ENCODE measurements at regions not wholly inside any gene's neighbourhood (a gene's known extent, or its start where the extent isn't known, plus 50 kb on each side); places are given as distances from the start of the nearest gene placed in this dataset.

GRCh38 chr11:45473341-45473895 is 187.3 kb upstream of the SYT13 start:
- no peak for TF ChIP-seq CTCF (IDR thresholded peaks at IDR 0.05; ENCODE audit: insufficient read depth, low read depth, low read length)
- TF ChIP-seq EZH2 (IDR thresholded peaks at IDR 0.05; ENCODE audit: insufficient read depth, low read length): no peak
- H3K36me3 ChIP-seq (ENCODE audit: insufficient read depth, low read length): no peaks in the 10 kb centered on the region
- H3K4me1 ChIP-seq (ENCODE audit: insufficient read depth, low read length): no peaks in the 10 kb centered on the region
- H3K4me2 ChIP-seq (ENCODE audit: low read length): no peak overlapping the region
- H3K4me3 ChIP-seq (ENCODE audit: insufficient read depth, low read depth, low read length): no peak overlapping the region
- H3K27ac ChIP-seq (ENCODE audit: low read depth, low read length): no peak overlapping the region
- no peaks in the 10 kb centered on the region for H4K20me1 ChIP-seq (ENCODE audit: insufficient read depth, low read length)
- Mint-ChIP-seq H3K27ac (ENCODE audit: unreplicated experiment) (no peak overlapping the region), H3K36me3 (ENCODE audit: low read depth, unreplicated experiment) (no peaks in the 10 kb centered on the region), H3K4me3 (ENCODE audit: unreplicated experiment) (no peak overlapping the region), H3K4me1 (ENCODE audit: low read depth, unreplicated experiment) (peaks cover 2% of the 10 kb centered on the region), H3K27me3 (ENCODE audit: low read depth, unreplicated experiment) (peaks cover 70% of the 10 kb centered on the region), H3K9me3 (ENCODE audit: unreplicated experiment) (peaks cover 7% of the 10 kb centered on the region)
- no peaks in the 10 kb centered on the region for H3K9me3 ChIP-seq (ENCODE audit: insufficient read depth, low read depth, low read length)
- H3K79me2 ChIP-seq (ENCODE audit: insufficient read depth, low read length): no peaks in the 10 kb centered on the region
- FAIRE-seq (no peak), DNase-seq (ENCODE audit: low read depth) (no peak)
- no peak overlapping the region for H3K9ac ChIP-seq (ENCODE audit: low read length)
- no peak overlapping the region for H2AFZ ChIP-seq (ENCODE audit: low read depth, low read length)
- H3K27me3 ChIP-seq (ENCODE audit: insufficient read depth, low read length): no peaks in the 10 kb centered on the region

GRCh38 chr11:45472716-45473317 is 186.7 kb upstream of the SYT13 start:
- H2AFZ ChIP-seq (ENCODE audit: low read depth, low read length): no peak overlapping the region
- H3K27ac Mint-ChIP-seq (ENCODE audit: unreplicated experiment): no peak overlapping the region
- TF ChIP-seq CTCF (IDR thresholded peaks at IDR 0.05; ENCODE audit: insufficient read depth, low read depth, low read length) (no peak), EZH2 (IDR thresholded peaks at IDR 0.05; ENCODE audit: insufficient read depth, low read length) (no peak)

GRCh38 chr11:45471266-45471665 is 185.1 kb upstream of the SYT13 start:
- H3K4me3 ChIP-seq (ENCODE audit: insufficient read depth, low read depth, low read length): no peak overlapping the region
- H2AFZ ChIP-seq (ENCODE audit: low read depth, low read length): no peak overlapping the region
- Mint-ChIP-seq H3K4me1 (ENCODE audit: low read depth, unreplicated experiment) (peaks cover 9% of the 10 kb centered on the region), H3K4me3 (ENCODE audit: unreplicated experiment) (no peak overlapping the region), H3K36me3 (ENCODE audit: low read depth, unreplicated experiment) (no peaks in the 10 kb centered on the region), H3K27me3 (ENCODE audit: low read depth, unreplicated experiment) (peaks cover 58% of the 10 kb centered on the region), H3K27ac (ENCODE audit: unreplicated experiment) (no peak overlapping the region), H3K9me3 (ENCODE audit: unreplicated experiment) (no peaks in the 10 kb centered on the region)
- H3K27ac ChIP-seq (ENCODE audit: low read depth, low read length): no peak overlapping the region
- H3K4me2 ChIP-seq (ENCODE audit: low read length): no peak overlapping the region
- DNase-seq (ENCODE audit: low read depth) (no peak), FAIRE-seq (no peak)
- no peaks in the 10 kb centered on the region for H3K4me1 ChIP-seq (ENCODE audit: insufficient read depth, low read length)
- H3K9ac ChIP-seq (ENCODE audit: low read length): no peak overlapping the region
- no peaks in the 10 kb centered on the region for H3K79me2 ChIP-seq (ENCODE audit: insufficient read depth, low read length)
- H4K20me1 ChIP-seq (ENCODE audit: insufficient read depth, low read length): no peaks in the 10 kb centered on the region
- H3K27me3 ChIP-seq (ENCODE audit: insufficient read depth, low read length): no peaks in the 10 kb centered on the region
- no peaks in the 10 kb centered on the region for H3K9me3 ChIP-seq (ENCODE audit: insufficient read depth, low read depth, low read length)
- TF ChIP-seq EZH2 (IDR thresholded peaks at IDR 0.05; ENCODE audit: insufficient read depth, low read length) (no peak), CTCF (IDR thresholded peaks at IDR 0.05; ENCODE audit: insufficient read depth, low read depth, low read length) (no peak)
- H3K36me3 ChIP-seq (ENCODE audit: insufficient read depth, low read length): no peaks in the 10 kb centered on the region

More at GRCh38 chr11:45472716-45473317, 186.7 kb upstream of the SYT13 start:
- Mint-ChIP-seq H3K27me3 (ENCODE audit: low read depth, unreplicated experiment) (peaks cover 65% of the 10 kb centered on the region), H3K9me3 (ENCODE audit: unreplicated experiment) (peaks cover 4% of the 10 kb centered on the region), H3K4me3 (ENCODE audit: unreplicated experiment) (no peak overlapping the region), H3K4me1 (ENCODE audit: low read depth, unreplicated experiment) (peaks cover 8% of the 10 kb centered on the region), H3K36me3 (ENCODE audit: low read depth, unreplicated experiment) (no peaks in the 10 kb centered on the region)
- no peaks in the 10 kb centered on the region for H4K20me1 ChIP-seq (ENCODE audit: insufficient read depth, low read length)
- FAIRE-seq: no peak
- no peaks in the 10 kb centered on the region for H3K27me3 ChIP-seq (ENCODE audit: insufficient read depth, low read length)
- H3K9ac ChIP-seq (ENCODE audit: low read length): no peak overlapping the region
- no peaks in the 10 kb centered on the region for H3K9me3 ChIP-seq (ENCODE audit: insufficient read depth, low read depth, low read length)
- no peaks in the 10 kb centered on the region for H3K4me1 ChIP-seq (ENCODE audit: insufficient read depth, low read length)
- H3K4me3 ChIP-seq (ENCODE audit: insufficient read depth, low read depth, low read length): no peak overlapping the region
- H3K4me2 ChIP-seq (ENCODE audit: low read length): no peak overlapping the region
- no peaks in the 10 kb centered on the region for H3K36me3 ChIP-seq (ENCODE audit: insufficient read depth, low read length)
- H3K79me2 ChIP-seq (ENCODE audit: insufficient read depth, low read length): no peaks in the 10 kb centered on the region
- H3K27ac ChIP-seq (ENCODE audit: low read depth, low read length): no peak overlapping the region
- no peak for DNase-seq (ENCODE audit: low read depth)
